LoVo (cell line): ENCODE measurements at regions not wholly inside any gene's neighbourhood (a gene's known extent, or its start where the extent isn't known, plus 50 kb on each side); places are given as distances from the start of the nearest gene placed in this dataset.

Experiments used
- DNase-seq: peaks from one replicate; pipeline ENCODE4 v3.0.0-alpha.2; 2016; ENCODE audit warnings: low spot score

DNA sequence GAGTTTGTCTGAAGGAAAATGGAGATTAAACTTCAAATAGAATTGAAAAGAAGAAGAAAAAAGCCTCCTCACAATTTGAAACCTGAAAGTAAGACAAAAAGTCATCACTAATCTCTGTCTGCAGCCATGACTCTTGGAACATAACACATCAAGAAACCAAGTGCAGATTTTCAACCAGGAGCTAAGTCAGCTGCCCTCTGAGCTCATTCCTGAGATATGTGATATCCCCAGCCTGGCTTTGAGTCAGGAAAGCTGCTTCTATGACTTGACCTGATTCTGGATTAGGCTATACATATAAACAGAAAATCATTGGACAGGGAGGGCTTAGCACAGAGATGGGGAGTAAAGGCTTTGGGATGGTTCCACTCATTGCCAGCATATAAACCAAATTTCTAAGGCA is 891.4 kb downstream of the TFAP2A start:
- DNase-seq: no peak

DNA sequence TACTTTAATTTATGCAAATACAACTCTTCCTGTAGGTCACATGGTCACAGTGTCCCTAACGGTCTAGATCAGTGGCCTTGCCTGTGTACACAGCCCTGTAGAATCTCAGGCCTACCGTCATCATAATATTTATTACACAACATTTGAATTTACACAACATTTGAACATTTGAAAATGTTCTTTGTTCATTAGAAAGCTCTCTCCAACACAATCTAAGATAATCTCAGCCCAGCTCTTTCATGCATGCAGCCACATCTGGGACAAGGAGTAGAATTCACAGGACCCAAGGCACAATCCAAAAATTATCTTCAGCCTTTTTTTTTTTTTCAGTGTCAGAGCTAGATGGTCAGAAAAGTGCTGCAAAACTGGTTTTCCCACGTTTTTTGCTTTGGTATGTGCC is 892.8 kb downstream of the TFAP2A start:
- no peak for DNase-seq

DNA sequence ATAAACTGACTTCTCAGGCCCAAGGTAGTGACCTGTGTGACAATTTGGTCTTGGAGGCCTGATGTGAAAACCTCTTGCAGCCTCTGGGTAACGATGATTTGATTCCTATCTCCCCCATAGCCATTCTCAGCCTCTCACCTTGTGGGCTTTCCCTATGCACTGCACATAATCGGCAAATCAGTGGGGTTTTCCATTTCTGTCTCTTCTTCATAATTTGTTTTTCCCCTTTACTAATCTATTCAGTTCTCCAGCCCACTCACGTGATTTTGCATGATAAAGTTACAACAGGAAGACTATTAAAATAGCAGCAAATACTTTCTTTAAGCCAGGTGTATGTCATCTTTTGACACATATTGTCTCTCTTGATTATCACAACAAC is 893.7 kb downstream of the TFAP2A start:
- no peak for DNase-seq

DNA sequence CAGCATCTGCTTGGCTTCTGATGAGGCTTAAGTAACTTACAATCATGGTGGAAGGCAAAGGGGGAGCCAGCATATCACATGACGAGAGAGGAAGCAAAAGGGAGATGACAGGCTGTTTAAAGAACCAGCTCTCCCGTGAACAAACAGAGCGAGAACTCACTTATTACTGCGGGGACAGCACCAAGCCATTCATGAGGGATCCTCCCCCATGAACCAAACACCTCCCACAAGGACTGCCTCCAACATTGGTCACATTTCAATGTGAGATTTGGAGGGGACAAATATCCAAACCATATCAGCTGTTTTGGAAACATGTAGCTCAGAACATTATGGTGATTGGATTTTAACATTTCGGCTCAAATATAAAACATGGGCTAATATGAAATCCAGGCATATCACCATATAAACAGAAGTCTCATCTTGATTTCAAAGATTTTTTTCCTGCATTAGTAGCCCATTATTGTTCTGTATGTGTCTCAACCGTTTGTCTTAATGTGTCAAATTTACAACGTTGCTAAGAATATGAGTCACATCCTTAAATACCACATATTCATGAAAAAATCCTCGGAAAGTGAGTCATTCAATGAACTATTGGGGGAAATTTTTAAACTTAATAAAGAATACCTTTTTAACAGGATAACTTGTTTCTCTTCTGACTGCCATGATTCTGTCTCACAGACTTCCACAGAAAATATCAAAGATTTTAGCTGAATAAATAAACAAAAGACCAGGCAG is 894.3 kb downstream of the TFAP2A start:
- no peak for DNase-seq

DNA sequence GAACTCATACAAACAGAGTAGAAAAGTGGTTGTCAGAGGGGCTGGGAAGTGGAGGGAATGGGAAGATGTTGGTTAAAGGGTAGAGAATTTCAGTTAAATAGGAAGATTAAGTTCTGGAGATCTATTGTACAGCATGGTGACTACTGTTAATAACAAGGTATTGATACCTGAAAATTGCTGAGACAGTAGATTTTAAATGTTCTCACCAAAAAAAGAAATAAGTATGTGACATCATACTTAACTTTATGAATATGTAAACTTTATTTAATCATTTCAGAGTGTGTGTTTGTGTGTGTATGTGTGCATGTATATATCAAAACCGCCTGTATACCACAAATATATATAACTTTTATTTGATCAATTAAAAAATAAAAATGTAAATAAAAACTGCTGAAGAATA is 896.4 kb downstream of the TFAP2A start:
- DNase-seq: no peak

DNA sequence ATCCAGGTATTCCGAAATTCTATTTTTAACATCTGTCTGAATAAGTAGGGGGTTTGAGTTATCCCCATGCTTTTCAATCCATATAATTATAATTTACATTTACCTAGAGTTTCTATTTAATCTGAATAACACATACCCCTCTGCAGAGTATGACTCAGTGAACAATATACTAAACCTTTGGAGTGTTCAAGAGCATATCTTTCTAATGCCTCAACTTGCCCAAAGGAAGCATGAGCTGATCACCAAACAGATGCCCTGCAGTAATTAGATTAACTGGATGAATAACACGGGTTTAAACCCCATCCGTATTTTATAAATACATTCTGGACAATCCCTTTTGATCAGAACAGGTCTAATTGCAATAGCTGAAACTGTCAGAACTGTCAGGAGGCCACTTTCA is 897.1 kb downstream of the TFAP2A start:
- no peak for DNase-seq

DNA sequence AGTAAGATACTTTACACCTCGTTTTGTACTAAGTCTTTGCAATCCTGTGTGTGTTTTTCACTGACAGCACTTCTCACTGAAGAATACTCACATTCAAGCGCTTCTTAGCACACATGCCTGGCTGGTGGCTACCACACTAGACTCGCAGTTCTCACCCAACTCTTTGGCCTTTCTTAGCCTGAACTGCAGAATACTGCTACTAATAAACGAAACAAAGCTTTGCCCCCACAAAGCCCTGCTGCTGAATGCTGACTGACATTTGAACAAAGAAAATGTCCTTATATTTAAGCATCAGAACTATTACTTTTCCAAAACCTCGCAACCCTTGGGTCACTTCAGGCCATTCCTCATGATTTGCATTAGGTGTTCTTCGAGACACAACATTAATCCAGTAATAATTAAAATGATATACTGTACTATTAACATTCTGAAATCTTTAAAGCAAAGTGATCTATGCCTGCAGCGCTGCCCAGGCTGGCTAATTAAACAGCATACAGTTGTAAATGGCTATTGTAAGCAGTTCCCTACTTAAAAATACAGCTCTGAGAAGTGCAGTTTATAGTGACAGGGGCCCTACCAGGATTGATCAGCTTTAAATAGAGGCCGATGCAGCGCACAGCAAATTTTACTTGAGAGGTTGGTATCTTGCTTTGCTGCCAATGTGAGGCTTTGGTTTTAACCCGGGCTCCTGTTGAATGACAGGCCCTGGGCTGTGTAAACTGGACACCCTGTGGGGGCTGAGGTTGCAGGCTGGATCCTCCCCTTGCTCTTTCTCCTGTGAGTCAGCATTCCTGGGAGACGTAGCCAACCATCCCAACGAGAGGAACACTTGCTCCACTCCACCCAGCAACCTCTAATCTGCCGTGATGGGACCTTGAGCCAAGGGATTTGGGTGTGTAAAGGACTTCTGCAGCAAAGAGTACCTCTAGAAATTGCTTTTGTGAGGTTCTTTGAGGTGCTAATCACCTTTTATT is 899.0 kb downstream of the TFAP2A start:
- peak; percentile 41 for DNase-seq

DNA sequence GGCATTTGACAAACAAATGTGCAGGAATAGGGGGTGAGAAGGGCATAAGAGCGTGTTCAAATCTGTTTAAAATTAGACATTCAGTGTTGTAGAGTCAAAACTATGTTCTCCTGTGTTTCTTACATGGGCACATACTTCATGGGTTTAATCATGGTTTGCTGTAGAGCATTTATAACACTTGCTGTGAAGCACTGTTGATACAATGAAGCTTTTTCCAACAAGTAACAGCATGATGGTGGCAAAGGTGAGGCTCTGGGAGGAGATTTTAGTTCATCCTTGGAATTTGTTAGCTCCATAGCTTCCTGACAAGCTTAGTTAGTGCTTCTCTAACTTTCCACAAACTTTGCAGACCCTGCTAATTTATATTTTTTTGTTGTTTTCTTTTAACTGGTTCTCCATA is 900.7 kb downstream of the TFAP2A start:
- no peak for DNase-seq

DNA sequence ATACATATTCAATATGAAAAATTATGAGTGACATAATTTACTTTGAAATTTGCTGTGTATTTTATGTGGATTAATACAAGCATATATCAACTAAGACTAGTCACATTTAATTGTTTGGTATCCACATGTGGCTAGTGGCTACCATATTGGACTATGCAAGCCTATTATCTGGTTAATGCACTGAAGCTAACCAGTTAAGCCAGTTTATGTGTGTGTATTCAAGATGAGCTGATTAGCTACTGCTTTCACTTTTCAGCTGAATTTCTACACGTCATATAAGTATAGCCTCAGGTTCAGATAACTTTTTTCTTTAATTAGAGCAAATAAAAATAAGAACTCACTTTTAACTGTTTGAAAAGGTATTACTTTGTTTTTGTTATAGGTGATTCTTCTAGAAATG is 903.7 kb downstream of the TFAP2A start:
- DNase-seq: no peak

DNA sequence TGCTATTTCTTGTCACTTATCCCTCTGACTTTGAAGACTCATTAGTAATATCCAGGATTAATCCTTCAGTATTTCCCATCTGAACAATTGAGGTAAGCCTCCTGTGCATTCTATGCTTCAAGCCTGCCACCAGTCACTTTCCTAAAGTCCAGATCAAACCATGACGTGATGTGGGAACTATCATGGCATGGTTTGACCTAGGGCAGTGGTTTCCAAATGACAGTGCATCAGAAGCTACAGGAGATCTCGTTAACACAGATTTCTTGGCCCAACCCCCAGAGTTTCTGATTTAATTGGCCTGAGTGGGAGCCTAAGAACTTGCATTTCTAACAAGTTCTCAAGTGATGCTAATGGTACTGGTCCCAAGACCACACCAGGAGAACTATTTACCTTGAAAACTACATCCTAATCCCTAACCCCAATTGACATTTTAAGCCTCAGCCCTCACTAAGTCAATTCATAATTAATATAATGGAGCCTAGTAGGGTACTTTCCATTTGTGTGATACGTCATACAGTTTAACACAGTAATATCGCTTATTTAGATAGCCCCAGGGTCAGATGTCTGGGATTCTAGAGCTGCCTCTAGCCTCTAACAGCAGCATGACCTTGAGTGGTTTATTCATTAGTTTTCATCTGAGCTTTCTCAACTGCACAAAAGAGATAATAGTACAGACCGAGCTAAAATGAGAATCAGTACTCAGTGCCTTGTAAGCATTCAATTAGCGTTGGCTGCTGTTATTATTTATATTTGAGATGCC is 907.6 kb downstream of the TFAP2A start:
- DNase-seq: no peak

DNA sequence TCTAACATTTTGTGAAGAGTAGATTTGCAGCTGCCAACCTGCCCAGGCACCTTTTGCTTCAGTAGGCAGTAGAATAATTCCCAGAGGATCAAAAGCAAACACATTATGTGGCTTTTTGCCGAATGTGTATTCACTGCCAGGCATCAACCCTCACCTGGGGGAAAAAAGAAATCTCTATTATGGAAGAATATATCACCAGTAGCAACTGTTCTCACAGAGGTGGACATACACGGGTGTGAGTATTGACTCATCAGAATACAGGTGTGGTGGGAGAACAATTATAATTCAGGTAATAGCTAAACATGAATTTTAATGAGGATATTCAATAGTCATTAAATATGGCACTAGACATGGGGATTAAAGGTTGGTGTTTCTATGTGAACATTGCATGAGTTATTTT is 910.7 kb downstream of the TFAP2A start:
- DNase-seq: no peak

DNA sequence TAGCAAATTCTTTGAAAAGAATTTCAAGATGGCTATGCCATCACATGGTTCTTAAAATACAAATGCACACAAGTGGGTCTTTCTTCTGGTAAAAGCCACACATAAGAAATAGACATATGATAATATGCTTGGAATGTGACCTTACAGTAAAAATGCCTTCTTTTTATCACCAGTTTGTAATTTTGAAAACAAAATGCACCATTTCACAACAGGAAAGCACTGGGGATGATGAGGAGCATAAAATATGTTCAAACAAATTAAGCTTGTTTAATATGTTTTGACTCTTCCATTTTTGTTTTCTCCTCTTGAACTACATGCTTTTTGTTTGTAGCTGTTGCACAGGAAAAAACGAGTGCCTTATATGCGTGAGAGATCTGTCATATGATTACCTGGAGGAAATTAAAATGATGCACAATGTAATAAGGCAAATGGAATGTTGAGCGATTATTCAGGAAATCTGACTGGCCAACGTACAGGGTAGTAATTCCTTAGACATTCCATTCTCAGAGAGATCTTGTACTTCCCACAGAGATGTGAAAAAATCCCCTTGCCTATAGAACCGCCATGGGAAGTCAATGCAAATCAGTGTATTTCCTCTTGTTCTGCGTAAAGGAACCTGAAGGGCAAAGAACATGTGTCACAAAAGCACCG is 911.6 kb downstream of the TFAP2A start:
- DNase-seq: no peak

DNA sequence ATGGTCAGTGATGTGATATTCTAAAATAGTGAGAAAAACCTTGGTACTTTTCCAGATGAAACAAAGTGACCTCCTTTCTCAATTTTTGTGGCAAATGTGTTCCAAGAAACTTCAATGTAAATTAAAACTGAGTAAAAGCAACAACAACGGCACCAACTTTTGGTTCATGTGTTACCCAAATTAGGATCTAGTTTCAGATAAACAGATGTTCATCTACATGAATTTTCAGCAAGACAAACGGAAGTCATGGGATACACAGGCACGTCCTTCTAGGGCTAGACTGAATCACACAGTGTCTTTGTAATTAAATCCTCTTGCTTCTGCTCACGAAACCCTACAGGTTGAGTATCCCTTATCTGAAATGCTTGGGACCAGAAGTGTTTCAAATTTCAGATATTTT is 915.2 kb downstream of the TFAP2A start:
- no peak for DNase-seq

DNA sequence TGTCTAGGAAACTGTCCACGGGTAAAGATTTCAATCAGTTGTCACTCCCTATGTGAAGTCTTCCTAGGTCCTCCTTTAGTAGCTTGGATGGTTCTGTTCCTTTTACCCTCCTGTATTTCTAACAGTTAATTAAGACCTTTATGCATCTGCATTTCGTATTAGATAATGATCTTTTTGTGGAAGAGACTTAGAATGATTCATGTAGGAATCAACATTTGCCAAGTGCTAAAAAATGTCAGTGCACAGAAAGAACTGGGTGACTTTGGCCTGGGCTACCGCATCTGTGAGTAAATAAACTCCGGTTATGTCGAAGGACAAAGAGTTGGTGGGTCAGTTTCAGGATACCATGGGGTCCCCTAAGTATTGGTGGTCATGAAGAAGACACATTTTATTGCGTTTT is 918.0 kb downstream of the TFAP2A start:
- DNase-seq: no peak

DNA sequence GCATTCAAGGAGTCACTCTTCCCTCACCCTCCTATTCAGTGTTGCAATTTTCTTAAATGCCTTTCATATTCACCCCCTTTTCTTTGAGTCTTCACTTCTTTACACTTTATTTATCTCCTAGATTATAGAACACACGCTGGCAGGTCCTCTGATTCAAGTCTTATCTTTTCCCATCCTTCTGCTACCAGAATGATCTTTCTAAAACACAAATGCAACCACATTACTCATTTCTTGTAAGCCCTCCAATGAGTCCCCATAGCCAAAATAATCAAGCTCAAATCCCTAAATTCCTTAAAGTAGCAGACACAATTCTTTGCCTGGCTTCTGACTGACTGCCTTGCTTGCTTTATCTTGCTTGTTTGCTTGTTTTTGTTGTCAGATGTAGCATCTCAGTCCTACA is 920.0 kb downstream of the TFAP2A start:
- DNase-seq: no peak

DNA sequence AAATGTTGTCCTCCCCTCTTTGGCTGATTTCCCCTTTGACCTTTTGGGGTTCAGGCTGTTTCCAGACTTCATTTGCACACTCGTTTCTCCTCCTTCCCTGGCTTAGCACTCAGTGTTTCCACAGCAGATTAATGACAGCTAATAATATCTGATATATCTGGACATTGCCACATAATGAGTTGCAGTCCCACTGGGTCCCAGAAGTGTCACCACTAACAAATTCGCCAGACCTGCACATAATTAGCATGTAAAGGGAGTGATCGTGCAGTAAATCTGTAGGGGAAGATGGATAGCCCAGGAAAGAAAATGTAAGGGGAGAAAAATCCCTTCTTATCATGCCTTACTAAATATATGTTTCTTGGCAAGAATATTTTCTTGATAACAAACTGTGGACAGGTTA is 922.1 kb downstream of the TFAP2A start:
- DNase-seq: no peak

DNA sequence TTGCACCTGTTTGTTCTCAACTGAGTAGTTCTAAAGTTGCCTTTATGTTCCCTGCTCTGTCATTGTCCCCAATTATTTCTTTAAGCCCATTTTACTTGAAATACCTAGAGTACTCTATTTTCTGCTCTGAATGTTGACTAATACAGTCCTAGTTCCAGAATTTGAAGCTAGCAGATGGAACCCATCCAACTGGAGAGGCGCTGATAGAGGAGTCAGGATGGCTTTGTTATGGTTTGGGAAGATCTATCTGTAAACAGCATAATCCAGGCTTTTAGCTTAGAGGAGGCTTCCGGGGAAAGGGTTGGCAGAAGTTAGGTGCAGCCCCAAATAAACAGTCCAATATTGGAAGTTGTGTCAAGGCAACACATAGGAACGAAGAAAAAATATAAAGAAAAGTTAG is 927.7 kb downstream of the TFAP2A start:
- no peak for DNase-seq

DNA sequence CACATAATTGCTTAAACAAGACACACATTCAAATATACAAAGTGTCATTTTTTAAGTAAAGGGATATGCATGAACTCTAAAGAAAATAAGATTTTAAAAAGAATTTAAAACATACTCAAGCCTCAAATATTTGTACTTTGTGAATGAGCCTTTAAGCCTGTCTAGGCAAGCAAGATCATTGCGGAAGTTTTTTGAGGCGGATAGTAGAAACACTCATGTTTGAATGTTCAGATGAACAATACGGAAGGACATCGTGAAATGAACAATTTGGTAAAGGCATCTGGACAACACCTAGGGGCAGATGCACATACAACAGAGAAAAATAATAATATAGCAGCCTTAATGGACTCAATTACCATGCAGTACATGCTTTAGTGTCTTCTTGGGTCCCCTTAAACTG is 928.9 kb downstream of the TFAP2A start:
- DNase-seq: no peak

DNA sequence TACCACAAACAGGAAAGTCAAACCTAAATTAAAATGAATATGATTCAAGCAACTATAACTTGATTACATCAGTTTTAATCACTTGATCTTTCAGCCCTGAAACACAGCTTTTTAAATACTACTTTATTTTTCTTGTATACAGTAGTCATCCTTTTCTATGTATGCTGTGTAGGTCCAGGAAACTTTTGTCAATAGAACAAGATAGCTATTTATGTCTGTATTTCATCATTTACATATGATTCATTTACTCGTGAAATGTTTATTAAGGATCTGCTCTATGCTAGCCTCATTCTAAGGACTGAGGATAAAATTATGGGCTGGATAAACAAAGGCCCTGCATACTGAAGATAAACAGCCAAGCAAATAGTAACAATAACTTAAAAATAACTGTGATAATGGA is 930.2 kb downstream of the TFAP2A start:
- no peak for DNase-seq

DNA sequence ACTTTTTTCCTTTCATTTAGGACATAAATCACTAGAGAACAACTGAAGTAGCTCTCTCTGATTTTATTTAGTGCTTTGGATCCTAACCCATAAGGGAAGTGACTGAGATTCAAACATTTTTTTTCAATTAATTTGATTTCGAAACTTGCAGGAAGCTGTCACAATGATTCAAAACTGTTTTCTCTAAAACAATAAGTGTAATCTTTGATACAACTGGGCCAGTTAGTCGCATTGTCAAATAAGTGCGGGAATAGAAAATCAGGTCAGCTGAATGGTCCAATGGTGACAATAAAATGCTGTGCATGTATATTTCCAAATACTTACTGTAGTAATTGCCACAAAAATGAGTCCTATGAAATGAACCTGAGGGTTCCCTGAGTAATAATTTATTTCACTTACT is 930.8 kb downstream of the TFAP2A start:
- DNase-seq: no peak

DNA sequence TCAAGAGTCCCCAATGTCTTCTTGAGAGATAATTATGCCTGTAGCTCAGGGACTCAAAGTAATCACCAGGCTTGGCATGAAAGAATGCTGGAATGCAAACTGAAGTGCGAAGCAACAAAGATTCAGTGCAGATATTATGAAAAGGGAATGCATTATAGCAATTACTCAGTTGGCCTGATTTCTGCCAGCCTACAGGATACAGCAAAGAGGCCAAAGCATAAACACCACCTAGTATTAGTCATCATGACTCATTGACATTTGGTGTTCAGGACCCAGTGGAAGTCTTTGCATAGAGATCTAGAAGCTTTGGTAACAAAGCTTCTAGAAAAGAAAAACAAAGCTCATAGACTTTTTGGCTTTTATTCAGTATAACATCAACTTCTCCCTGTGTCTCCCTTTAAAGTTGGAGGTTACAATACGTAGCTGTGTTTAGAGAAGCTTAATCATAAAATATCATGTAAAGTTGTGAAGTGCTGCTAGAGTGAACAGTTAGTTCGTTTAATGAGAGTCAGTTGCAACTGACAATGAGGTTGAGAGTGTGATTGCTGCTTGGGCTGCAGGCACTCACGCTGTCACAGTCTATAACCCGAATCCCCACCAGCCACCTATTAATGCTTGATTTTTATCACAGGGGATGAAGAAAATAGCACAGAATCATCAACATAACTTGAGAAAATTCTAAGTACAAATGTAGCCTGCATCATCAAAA is 932.7 kb downstream of the TFAP2A start:
- peak; percentile 51 for DNase-seq
